Trophoblast cell (in vitro differentiated cells and primary cell): ENCODE measurements at regions not wholly inside any gene's neighbourhood (a gene's known extent, or its start where the extent isn't known, plus 50 kb on each side); places are given as distances from the start of the nearest gene placed in this dataset.
"Not testable (repeated sequence)": the region's sequence is repeated elsewhere in the genome, so short reads cannot be mapped to it uniquely, and the experiment has no call there.

Experiments used
- DNase-seq, 2 donors: peaks; one replicate each; pipeline ENCODE4 v3.0.0-alpha.2; 2016
- H2AFZ ChIP-seq: 2 replicates; pipeline ENCODE4 v1.6.1; 2013; ENCODE audit warnings: low read length, moderate library complexity, mild to moderate bottlenecking; ENCODE audit not compliant: insufficient read depth, poor library complexity
- H2AK5ac ChIP-seq: 2 replicates; pipeline ENCODE4 v1.6.1; 2013; ENCODE audit warnings: mild to moderate bottlenecking, low read length
- H2BK120ac ChIP-seq: 2 replicates; pipeline ENCODE4 v1.6.1; 2013; ENCODE audit warnings: low read length, mild to moderate bottlenecking, moderate library complexity; ENCODE audit not compliant: insufficient read depth, poor library complexity
- H2BK12ac ChIP-seq: 2 replicates; pipeline ENCODE4 v1.6.1; 2013; ENCODE audit warnings: mild to moderate bottlenecking, low read length, moderate library complexity
- H2BK5ac ChIP-seq: 2 replicates; pipeline ENCODE4 v1.6.1; 2013; ENCODE audit warnings: low read length, low read depth, moderate library complexity, mild to moderate bottlenecking; ENCODE audit not compliant: poor library complexity
- H3K14ac ChIP-seq: 2 replicates; pipeline ENCODE4 v1.6.1; 2013; ENCODE audit warnings: mild to moderate bottlenecking, low read length
- H3K18ac ChIP-seq: 2 replicates; pipeline ENCODE4 v1.6.1; 2013; ENCODE audit warnings: mild to moderate bottlenecking, low read length
- H3K23ac ChIP-seq: 2 replicates; pipeline ENCODE4 v1.6.1; 2013; ENCODE audit warnings: low read length
- H3K27ac ChIP-seq: 2 replicates; pipeline ENCODE4 v1.5.1; 2013; ENCODE audit warnings: low read depth, mild to moderate bottlenecking, inconsistent platforms, low read length, moderate library complexity
- H3K27me3 ChIP-seq: 2 replicates; pipeline ENCODE4 v1.6.1; 2013; ENCODE audit warnings: inconsistent platforms, mild to moderate bottlenecking, low read length, moderate library complexity; ENCODE audit not compliant: insufficient read depth
- H3K36me3 ChIP-seq, 2 experiments: 1 replicate in 1 of 2; 2 replicates in 1 of 2; pipeline ENCODE4 v1.6.1; 2013; ENCODE audit warnings: low read length in 2 of 2, mild to moderate bottlenecking in 2 of 2, moderate library complexity in 1 of 2; ENCODE audit not compliant: insufficient read depth in 2 of 2, control insufficient read depth in 1 of 2
- H3K4ac ChIP-seq: 2 replicates; pipeline ENCODE4 v1.6.1; 2013; ENCODE audit warnings: low read depth, mild to moderate bottlenecking, low read length, moderate library complexity
- H3K4me1 ChIP-seq, 2 experiments: 1 replicate in 1 of 2; 2 replicates in 1 of 2; pipeline ENCODE4 v1.6.1; 2013; ENCODE audit warnings: low read length in 2 of 2, mild to moderate bottlenecking in 2 of 2, moderate library complexity in 1 of 2; ENCODE audit not compliant: insufficient read depth in 2 of 2, control insufficient read depth in 1 of 2
- H3K4me2 ChIP-seq: 2 replicates; pipeline ENCODE4 v1.6.1; 2013; ENCODE audit warnings: inconsistent platforms, mild to moderate bottlenecking, low read length, moderate library complexity
- H3K4me3 ChIP-seq: 2 replicates; pipeline ENCODE4 v1.5.1; 2013; ENCODE audit warnings: mild to moderate bottlenecking, low read depth, low read length, inconsistent platforms
- H3K79me1 ChIP-seq: one replicate; pipeline ENCODE4 v1.6.1; 2013; ENCODE audit warnings: low read length
- H3K79me2 ChIP-seq: 2 replicates; pipeline ENCODE4 v1.6.1; 2013; ENCODE audit warnings: low read length, mild to moderate bottlenecking; ENCODE audit not compliant: control insufficient read depth, insufficient read depth, poor library complexity
- H3K9ac ChIP-seq: 2 replicates; pipeline ENCODE4 v1.6.1; 2013; ENCODE audit warnings: mild to moderate bottlenecking, low read length
- H3K9me3 ChIP-seq: 2 replicates; pipeline ENCODE4 v1.6.1; 2013; ENCODE audit warnings: low read depth, mild to moderate bottlenecking, control low read depth, inconsistent platforms, low read length; ENCODE audit not compliant: insufficient read depth
- H4K12ac ChIP-seq: 2 replicates; pipeline ENCODE4 v1.6.1; 2013; ENCODE audit warnings: low read depth, mild to moderate bottlenecking, low read length, moderate library complexity
- H4K8ac ChIP-seq: 2 replicates; pipeline ENCODE4 v1.6.1; 2013; ENCODE audit warnings: low read depth, mild to moderate bottlenecking, low read length, moderate library complexity
- H4K91ac ChIP-seq: one replicate; pipeline ENCODE4 v1.6.1; 2013; ENCODE audit warnings: low read depth, mild to moderate bottlenecking, low read length, moderate library complexity
- WGBS: extraction: QIAGEN DNeasy Blood & Tissue Kit; methylation state at CpG from one replicate; pipeline ENCODE4 v1.1.7; 2013; ENCODE audit warnings: missing lambda C conversion rate; ENCODE audit not compliant: insufficient read length, insufficient coverage; ENCODE audit errors: extremely low coverage; 5-methylcytosine and 5-hydroxymethylcytosine counted together

DNA sequence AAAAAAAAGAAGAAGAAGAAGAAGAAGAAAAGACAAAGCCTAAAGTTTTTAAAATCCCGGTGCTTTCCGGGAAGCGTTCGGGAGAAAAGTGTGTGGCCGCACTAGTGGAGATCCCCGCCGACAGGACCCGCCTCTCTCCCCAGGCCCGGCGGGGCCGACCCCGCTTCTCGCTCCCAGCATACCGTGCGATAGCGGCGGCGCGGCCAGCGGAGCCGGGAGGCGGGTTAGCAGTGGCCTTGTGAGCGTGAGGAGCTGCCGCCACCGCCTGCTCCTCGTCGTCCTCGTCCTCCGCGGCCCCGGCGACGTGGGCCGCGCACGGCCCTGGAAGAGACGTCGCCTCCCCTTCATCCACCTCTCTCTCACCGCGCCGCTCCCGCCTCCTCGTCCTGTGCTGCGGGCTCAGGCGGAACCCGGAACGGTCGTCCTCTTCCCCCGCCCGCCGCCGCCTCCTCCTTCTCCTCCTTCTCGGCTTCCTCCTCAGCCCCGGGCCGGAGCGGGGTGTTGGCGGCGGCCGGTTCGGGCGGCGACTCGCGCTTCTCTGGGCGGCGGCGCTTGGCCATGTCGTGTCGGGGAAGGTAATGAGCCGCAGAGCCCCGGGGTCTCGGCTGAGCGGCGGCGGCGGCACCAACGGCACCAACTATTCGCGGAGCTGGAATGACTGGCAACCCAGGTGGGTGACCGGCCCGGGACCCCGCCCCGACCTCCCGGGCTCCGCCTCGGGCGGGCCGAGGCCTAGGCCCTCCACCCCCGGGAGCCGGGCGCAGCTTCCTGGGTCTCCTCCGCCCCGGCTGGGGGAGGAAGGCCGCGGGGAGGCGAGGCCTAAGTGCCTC, 62.6 kb upstream of the CDR2 start:
- not testable (repeated sequence) for H3K79me1 ChIP-seq, H3K79me2 ChIP-seq, H3K27me3 ChIP-seq, H2BK12ac ChIP-seq, H3K9me3 ChIP-seq, H3K23ac ChIP-seq, H3K36me3 ChIP-seq, H3K4me1 ChIP-seq
- Histone ChIP-seq H3K4me2 (peak overlapping the region; percentile 49), H4K8ac (peak overlapping the region; percentile 99), H3K18ac (peak overlapping the region; percentile 93), H2BK120ac (peak overlapping the region; percentile 99), H3K4me3 (peak overlapping the region; percentile 81), H2BK5ac (peak overlapping the region; percentile 99), H3K14ac (peak overlapping the region; percentile 95), H3K4ac (peak overlapping the region; percentile 93), H3K27ac (peak overlapping the region; percentile 99), H4K91ac (peak overlapping the region; percentile 97), H2AFZ (peak overlapping the region; percentile 93), H3K9ac (peak overlapping the region; percentile 70), H4K12ac (peak overlapping the region; percentile 92), H2AK5ac (peak overlapping the region; percentile 69)
- peak; percentile 69 to 70 for DNase-seq
- WGBS: no CpG with 5 or more reads among the region's 96 CpGs

GRCh38 chr16:22436326-22436822, 62.0 kb upstream of the CDR2 start:
- H3K27ac ChIP-seq, H3K14ac ChIP-seq, H3K23ac ChIP-seq, H2AK5ac ChIP-seq, H3K4me2 ChIP-seq, H4K91ac ChIP-seq, H3K9ac ChIP-seq, H2BK5ac ChIP-seq, H3K4ac ChIP-seq, H3K79me1 ChIP-seq, H3K79me2 ChIP-seq, H3K27me3 ChIP-seq, H2BK120ac ChIP-seq, H3K4me1 ChIP-seq, H3K36me3 ChIP-seq, H3K4me3 ChIP-seq, H4K12ac ChIP-seq, H3K18ac ChIP-seq, H2AFZ ChIP-seq, DNase-seq, H3K9me3 ChIP-seq, H4K8ac ChIP-seq, H2BK12ac ChIP-seq: not testable (repeated sequence)
- no CpG with 5 or more reads among the region's 6 CpGs for WGBS

- H4K91ac ChIP-seq, H3K27me3 ChIP-seq, H2BK12ac ChIP-seq, H3K79me1 ChIP-seq, H3K23ac ChIP-seq, H2AK5ac ChIP-seq, H3K4me1 ChIP-seq, DNase-seq, H4K8ac ChIP-seq, H2BK5ac ChIP-seq, H3K9me3 ChIP-seq, H2AFZ ChIP-seq, H3K4me2 ChIP-seq, H4K12ac ChIP-seq, H3K27ac ChIP-seq, H3K18ac ChIP-seq, H3K79me2 ChIP-seq, H3K4ac ChIP-seq, H3K9ac ChIP-seq, H3K14ac ChIP-seq, H2BK120ac ChIP-seq, H3K4me3 ChIP-seq: not testable (repeated sequence)
- no CpG with 5 or more reads among the region's 9 CpGs for WGBS
- peaks cover 24 to 29% of the 10 kb centered on the region in 2 experiments for H3K36me3 ChIP-seq
Observed at GRCh38 chr16:22431314-22431713, 56.9 kb upstream of the CDR2 start.

DNA sequence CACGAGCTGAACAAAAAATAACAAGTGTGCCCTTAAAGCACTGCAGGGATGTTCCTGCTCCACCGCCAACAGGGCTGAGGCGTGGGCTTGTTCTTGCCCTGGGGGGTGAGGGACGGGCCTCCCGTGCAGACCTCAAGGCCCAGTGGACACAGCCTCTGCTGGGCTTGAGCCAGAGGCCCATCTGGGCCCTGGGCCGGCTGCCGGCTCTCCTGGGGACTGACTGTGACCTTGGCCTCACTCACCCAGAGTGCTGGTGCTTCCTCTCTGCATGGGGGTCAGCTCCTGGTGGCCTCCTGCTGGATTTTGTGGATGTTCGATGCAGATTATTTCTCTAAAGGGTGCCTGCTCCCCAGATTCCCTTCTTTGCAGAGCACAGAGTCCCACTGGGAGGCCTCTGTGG, 54.2 kb upstream of the CDR2 start:
- H2BK5ac ChIP-seq: no peak overlapping the region
- no peak overlapping the region for H3K14ac ChIP-seq
- H3K4ac ChIP-seq: no peak overlapping the region
- H4K91ac ChIP-seq: no peak overlapping the region
- no peak overlapping the region for H3K27ac ChIP-seq
- H2BK120ac ChIP-seq: no peak overlapping the region
- no peaks in the 10 kb centered on the region for H3K4me1 ChIP-seq
- no peak overlapping the region for H2BK12ac ChIP-seq
- no peak overlapping the region for H2AK5ac ChIP-seq
- H3K9ac ChIP-seq: no peak overlapping the region
- no peaks in the 10 kb centered on the region for H3K79me2 ChIP-seq
- H3K18ac ChIP-seq: no peak overlapping the region
- H4K12ac ChIP-seq: no peak overlapping the region
- no peaks in the 10 kb centered on the region for H3K27me3 ChIP-seq
- H3K4me2 ChIP-seq: no peak overlapping the region
- peaks cover 43 to 46% of the 10 kb centered on the region in 2 experiments for H3K36me3 ChIP-seq
- H4K8ac ChIP-seq: no peak overlapping the region
- peak overlapping the region; percentile 5 for H2AFZ ChIP-seq
- no peak overlapping the region for H3K23ac ChIP-seq
- DNase-seq: no peak
- WGBS: no CpG with 5 or more reads among the region's 8 CpGs
- peaks cover 2% of the 10 kb centered on the region for H3K9me3 ChIP-seq
- no peak overlapping the region for H3K4me3 ChIP-seq
- no peaks in the 10 kb centered on the region for H3K79me1 ChIP-seq
